Tibial artery (tissue), 4 donors: ENCODE measurements at regions not wholly inside any gene's neighbourhood (a gene's known extent, or its start where the extent isn't known, plus 50 kb on each side); places are given as distances from the start of the nearest gene placed in this dataset.

Experiments used
- DNase-seq, 2 donors: peaks; one replicate each; pipeline ENCODE4 v3.0.0-alpha.2; 2019
- H3K27ac ChIP-seq, 2 donors: fragments of 200-600 bp; sonication (generic) in 1 of 2; 1 replicate in 1 of 2; 2 replicates in 1 of 2; pipeline ENCODE4 v1.5.1; 2018 to 2019; ENCODE audit warnings: mild to moderate bottlenecking in 1 of 2
- H3K27me3 ChIP-seq, 2 donors: fragments of 200-600 bp; sonication (generic) in 1 of 2; one replicate each; pipeline versions ENCODE4 v1.5.1 to v1.6.0; 2016 to 2019
- H3K36me3 ChIP-seq, 3 donors: fragments of 200-600 bp; sonication (generic) in 2 of 3; one replicate each; pipeline ENCODE4 v1.5.1; 2016 to 2019; ENCODE audit warnings: mild to moderate bottlenecking in 2 of 3
- H3K4me1 ChIP-seq, 4 donors: fragments of 200-600 bp; sonication (generic) in 2 of 4; 1 replicate in 3 of 4; 2 replicates in 1 of 4; pipeline ENCODE4 v1.5.1; 2016 to 2019
- H3K4me3 ChIP-seq, 2 donors: fragments of 200-600 bp; sonication (generic) in 1 of 2; 1 replicate in 1 of 2; 2 replicates in 1 of 2; pipeline ENCODE4 v1.5.1; 2018 to 2019; ENCODE audit warnings: mild to moderate bottlenecking in 2 of 2
- H3K9me3 ChIP-seq, 3 donors: fragments of 200-600 bp; sonication (generic) in 1 of 3; one replicate each; pipeline ENCODE4 v1.5.1; 2016 to 2019
- intact Hi-C: fragments of 100-400 bp; cut with DNase I; formaldehyde crosslinking; loops from one replicate; pipeline ENCODE4 v1.15.0; 2023; ENCODE audit warnings: low total_unique reads
- TF ChIP-seq, protein P1 (sequence below), 2 experiments: fragments of 200-600 bp in 1 of 2; fragments of 450-650 bp in 1 of 2; IDR thresholded peaks; one replicate each; pipeline ENCODE4 v1.5.1; 2017 to 2019; ENCODE audit warnings: antibody characterized with exemption in 2 of 2, mild to moderate bottlenecking in 1 of 2, moderate library complexity in 1 of 2

DNA sequence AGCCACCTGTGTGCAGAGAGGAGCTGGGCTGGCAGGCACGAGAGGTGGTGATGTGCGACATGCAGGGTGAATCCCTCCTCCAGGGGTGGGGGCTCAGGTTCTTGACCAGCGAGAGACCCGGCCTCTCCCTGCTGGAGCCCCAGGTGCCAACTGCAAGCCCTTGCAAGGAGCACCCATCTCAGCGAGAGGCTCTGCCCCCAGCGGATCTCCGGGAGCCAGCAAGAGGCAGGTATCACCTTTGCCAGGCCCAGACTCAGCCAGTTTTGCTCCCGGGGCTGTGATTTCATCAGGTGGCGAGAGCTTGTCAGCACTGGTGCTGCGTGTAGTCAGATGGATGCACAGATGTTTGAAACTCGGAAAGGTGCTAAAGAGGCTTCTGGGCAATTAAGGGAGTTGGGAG, 87.7 kb downstream of the TFAP2C start:
- Histone ChIP-seq H3K9me3 (no peaks in the 10 kb centered on the region), H3K27me3 (peaks cover 0 to 4% of the 10 kb centered on the region in 2 donors), H3K4me3 (no peak overlapping the region), H3K27ac (no peak overlapping the region), H3K36me3 (no peaks in the 10 kb centered on the region), H3K4me1 (no peaks in the 10 kb centered on the region)
- intact Hi-C loops: no loop called here
- no peak for DNase-seq
- TF ChIP-seq, protein P1, sequence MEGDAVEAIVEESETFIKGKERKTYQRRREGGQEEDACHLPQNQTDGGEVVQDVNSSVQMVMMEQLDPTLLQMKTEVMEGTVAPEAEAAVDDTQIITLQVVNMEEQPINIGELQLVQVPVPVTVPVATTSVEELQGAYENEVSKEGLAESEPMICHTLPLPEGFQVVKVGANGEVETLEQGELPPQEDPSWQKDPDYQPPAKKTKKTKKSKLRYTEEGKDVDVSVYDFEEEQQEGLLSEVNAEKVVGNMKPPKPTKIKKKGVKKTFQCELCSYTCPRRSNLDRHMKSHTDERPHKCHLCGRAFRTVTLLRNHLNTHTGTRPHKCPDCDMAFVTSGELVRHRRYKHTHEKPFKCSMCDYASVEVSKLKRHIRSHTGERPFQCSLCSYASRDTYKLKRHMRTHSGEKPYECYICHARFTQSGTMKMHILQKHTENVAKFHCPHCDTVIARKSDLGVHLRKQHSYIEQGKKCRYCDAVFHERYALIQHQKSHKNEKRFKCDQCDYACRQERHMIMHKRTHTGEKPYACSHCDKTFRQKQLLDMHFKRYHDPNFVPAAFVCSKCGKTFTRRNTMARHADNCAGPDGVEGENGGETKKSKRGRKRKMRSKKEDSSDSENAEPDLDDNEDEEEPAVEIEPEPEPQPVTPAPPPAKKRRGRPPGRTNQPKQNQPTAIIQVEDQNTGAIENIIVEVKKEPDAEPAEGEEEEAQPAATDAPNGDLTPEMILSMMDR (IDR thresholded peaks at IDR 0.05): no peak

DNA sequence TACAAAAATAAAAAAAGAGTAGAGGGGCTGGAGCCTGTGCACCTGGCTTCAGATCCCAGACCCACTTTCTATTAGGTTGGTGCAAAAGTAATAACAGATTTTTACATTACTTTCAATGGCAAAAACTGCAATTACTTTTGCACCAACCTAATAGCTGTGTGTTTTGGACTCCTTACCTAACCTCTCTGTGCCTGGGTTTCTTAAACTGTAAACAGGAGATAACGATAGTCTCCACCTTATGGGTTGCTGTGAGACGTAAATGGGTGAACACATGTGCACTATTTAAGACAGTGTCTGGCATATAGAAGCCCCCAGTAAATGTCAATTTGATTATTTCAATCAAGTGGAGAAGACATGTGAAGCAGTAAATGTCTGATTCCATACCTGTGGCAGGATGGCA, 89.7 kb downstream of the TFAP2C start:
- no peaks in the 10 kb centered on the region for H3K4me1 ChIP-seq
- H3K9me3 ChIP-seq: no peaks in the 10 kb centered on the region
- no peak overlapping the region for H3K4me3 ChIP-seq
- TF ChIP-seq, protein P1 (IDR thresholded peaks at IDR 0.05): no peak
- H3K27ac ChIP-seq: no peak overlapping the region
- intact Hi-C loops: no loop called here
- no peak for DNase-seq
- peaks cover 0 to 4% of the 10 kb centered on the region in 2 donors for H3K27me3 ChIP-seq
- H3K36me3 ChIP-seq: no peaks in the 10 kb centered on the region

DNA sequence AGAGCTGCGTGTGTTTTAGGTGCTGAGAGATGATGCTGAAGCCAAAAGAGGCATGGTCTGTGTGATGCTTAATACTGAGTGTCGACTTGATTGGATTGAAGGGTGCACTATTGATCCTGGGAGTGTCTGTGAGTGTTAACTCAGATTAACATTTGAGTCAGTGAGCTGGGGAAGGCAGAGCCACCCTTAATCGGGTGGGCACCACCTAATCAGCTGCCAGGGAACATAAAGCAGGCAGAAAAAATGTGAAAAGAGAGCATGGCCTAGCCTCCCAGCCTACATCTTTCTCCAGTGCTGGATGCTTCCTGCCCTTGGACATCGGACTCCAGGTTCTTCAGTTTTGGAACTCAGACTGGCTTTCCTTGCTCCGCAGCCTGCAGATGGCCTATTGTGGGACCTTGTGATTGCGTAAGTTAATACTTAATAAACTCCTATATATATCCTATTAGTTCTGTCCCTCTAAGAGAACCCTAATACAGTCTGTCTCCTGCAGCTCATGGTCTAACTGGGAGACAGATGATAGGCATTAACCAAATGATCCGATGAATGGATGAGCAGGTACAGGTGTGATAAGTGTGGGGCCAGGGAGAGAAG, 91.6 kb downstream of the TFAP2C start:
- TF ChIP-seq, protein P1 (IDR thresholded peaks at IDR 0.05): no peak
- intact Hi-C loops: no loop called here
- DNase-seq: no peak

DNA sequence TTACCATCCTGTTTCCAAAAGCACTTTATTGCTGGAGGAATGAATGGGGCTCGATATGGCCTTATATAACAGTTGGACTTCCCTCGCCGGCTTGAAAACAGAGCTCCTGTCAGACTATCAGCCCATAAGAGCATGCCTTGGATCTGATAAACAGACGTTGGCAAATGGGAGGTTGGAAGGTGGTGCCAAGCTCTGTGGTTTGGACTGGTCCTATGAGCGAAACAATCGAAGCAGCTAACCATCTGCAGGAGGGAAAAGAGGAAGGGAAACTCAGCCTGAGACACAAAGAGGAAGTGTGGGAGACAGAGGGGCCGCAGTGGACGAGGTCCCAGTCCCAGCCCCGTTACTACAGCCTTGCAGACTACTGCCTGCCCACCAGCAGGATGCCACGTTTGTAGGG, 92.9 kb downstream of the TFAP2C start:
- TF ChIP-seq, protein P1 (IDR thresholded peaks at IDR 0.05): no peak
- Histone ChIP-seq H3K9me3 (no peaks in the 10 kb centered on the region), H3K4me3 (no peak overlapping the region), H3K4me1 (no peaks in the 10 kb centered on the region), H3K27ac (no peak overlapping the region), H3K27me3 (no peaks in the 10 kb centered on the region), H3K36me3 (no peaks in the 10 kb centered on the region)
- intact Hi-C loops: no loop called here
- DNase-seq: peak in 1 of 2 donors; percentile 54

More for the DNA sequence above, 91.6 kb downstream of the TFAP2C start:
- Histone ChIP-seq H3K9me3 (no peaks in the 10 kb centered on the region), H3K4me3 (no peak overlapping the region), H3K27me3 (no peaks in the 10 kb centered on the region), H3K4me1 (no peaks in the 10 kb centered on the region), H3K27ac (no peak overlapping the region), H3K36me3 (no peaks in the 10 kb centered on the region)

DNA sequence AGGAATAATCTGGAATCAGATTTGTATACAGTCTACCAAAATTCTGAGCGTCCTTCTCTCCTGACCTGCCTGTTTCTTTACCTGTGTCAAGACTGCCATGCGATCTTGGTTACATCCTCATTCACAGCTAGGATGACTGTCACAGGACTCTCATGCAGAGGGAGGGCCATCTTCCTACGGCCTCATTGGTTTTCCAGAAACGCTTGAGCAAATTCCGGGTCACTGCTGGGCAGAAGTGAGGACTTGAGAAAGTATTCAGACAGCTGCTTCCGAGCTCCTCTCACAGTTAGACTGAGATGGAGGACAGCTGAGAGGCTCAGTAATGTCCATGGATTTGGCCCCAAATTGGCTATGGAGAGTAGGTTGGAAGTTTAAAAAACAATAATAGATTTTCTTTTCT, 94.2 kb downstream of the TFAP2C start:
- Histone ChIP-seq H3K27ac (no peak overlapping the region), H3K4me3 (no peak overlapping the region), H3K36me3 (no peaks in the 10 kb centered on the region), H3K9me3 (no peaks in the 10 kb centered on the region), H3K4me1 (no peaks in the 10 kb centered on the region), H3K27me3 (no peaks in the 10 kb centered on the region)
- no peak for DNase-seq
- intact Hi-C loops: no loop called here
- TF ChIP-seq, protein P1 (IDR thresholded peaks at IDR 0.05): no peak
